NOMO-1 (cell line): ENCODE measurements at regions not wholly inside any gene's neighbourhood (a gene's known extent, or its start where the extent isn't known, plus 50 kb on each side); places are given as distances from the start of the nearest gene placed in this dataset.
"Not testable (repeated sequence)": the region's sequence is repeated elsewhere in the genome, so short reads cannot be mapped to it uniquely, and the experiment has no call there.

Experiments used
- DNase-seq, 2 experiments: peaks; one replicate each; lab custom pipeline; 2025; ENCODE audit not compliant: unreplicated experiment in 2 of 2; lab: John Stamatoyannopoulos, UW

DNA sequence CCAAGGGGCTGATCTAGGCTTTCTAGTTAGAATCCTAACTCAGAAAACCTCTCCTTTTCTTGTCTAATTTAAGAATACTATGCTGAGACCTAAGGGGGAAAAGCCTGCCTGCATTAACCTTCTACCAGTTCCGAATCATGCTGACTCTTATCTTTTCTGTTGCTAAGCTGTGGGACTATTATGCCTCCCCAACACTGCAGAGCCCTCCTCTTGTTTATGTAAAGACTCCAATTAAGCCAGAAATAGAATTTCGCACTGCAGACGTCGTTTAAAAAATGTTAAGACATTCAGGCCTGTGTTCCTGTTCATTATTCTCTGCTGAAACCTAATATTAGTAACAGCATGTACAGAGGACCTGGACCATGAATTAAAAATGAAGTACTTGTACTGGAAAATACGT lies 310.6 kb upstream of the ATP11B start:
- no peak for DNase-seq

DNA sequence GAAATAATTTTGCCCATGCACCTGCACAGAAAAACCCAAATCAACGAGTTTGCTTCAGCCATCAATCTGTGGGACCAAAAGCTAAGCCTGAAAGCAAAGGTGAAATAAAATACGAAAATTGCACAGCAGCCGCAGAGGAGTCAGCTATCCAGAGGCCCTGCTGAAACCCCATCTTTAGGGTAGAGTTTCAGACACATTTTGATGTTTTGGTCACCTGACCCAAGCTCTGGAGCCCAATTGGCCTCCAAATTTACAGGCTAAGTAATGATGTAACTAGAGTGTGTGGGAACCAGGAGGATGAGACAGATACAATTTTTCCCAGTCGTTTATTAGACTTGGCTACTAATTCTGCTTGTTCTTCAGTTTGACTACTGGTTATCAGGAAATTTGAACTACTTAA lies 308.6 kb upstream of the ATP11B start:
- DNase-seq = no peak

DNA sequence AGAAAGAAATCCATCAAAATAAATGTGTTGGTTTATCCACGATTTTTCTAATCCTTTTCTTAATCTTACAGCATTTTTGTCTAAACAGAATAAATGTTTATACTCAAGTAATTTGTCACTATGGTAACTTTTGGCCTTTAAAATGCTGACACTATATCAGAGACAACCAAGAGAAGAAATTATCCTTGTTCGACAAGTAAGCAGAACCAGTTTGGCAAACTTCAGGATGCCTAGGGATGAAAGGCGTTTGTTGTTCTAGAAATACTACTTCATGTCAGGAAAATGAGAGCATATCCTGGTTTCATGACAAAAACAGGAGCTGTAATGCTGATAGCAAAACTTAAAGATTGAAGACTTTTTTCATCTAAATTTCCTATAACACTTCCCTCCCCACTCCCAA lies 308.0 kb upstream of the ATP11B start:
- no peak for DNase-seq

DNA sequence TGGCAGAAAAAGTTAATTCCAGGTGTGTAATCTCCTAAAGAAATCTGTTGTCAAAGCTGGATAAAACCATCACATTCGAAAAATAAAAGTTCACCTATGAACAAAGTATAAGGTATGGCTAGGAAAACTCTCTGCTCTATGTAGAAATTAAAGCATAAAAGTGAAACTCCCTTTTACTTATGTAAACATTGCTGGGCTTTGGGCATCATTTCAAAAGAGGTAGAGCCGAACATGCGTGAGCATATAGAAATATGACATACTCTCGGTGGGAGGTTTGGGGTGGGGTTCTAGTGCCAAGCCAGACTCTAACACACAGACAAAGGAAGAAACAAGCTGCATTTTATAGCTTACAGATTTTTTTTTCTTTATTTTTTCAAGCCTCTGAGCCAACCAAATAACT lies 306.8 kb upstream of the ATP11B start:
- DNase-seq = no peak

DNA sequence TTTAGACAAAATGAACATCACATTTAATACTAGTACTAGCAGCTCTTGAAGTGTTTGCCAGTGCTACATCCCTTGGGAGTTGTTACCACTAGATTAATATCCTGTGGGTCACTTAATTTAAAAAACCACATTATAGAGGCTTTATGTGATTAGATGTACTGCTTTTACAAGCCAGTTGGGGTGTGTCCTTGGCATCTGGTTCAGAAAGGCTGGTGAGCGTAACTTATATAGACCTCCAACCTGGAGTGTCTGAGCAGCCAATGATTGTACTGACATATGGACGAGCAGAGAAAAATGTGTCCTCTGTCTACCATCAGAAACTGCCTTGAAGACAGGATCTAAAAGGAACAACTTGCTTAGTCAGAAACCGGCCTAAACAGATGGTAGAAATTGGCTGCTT lies 306.2 kb upstream of the ATP11B start:
- no peak for DNase-seq

DNA sequence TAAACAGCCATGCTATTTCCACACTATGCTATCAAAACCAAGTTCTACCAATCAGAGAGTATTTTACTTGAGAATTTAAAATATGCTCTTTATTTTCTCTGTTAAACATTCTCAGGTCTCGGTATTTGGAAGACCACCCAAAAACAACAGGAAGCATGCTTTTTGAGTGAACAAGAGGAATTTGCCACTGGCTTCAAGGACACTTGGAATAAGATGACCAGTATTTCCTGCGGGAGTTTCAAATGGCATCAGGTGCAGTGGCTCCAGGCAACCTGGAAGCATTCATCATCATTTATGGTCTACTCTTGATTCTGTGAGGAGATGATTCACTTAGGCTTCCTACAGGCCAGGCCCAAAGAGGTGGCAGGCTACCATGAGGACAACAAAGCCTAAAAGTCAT lies 305.7 kb upstream of the ATP11B start:
- no peak for DNase-seq

DNA sequence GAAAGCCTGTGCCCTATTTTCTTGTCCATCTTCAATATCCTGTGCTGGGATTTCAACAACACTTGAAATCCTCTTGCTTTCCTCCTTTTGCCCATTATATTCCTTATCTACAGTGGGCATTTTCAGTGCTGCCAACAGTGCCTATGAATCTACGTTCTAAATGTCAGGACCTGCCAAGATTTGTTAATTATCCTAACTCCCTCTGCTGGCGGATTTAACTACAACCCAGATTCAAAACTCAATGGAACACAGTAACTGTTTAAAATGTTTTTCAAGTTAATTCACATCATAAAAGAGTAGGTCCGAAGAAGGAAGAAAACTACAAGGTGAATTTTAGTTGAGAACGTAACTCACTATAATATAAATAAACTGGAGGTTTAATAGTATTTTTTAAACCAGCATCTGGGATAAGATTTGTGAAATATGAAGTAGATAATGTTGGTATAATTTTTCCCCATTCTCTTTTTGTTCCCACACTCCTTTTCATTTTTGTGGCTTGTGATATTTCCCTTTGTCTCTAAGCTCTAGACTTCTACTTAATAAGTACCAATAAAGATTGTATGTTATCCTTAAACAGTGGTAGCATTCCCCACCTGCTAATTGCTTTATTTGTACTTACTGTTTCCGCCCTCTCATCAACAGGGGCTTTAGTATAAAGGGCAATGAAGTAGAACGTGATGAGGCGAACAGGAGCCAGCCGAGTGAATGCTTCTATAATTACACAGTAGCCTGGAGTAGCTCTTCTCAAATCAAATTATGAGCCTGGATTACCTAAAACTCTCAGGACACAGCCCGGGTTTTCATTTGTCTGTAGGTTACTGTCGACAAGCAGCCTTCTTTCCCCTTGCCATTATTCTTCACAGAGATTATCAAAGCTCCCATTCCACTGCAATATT lies 302.5 kb upstream of the ATP11B start:
- peak in 1 of 2 experiments; percentile 17 for DNase-seq

DNA sequence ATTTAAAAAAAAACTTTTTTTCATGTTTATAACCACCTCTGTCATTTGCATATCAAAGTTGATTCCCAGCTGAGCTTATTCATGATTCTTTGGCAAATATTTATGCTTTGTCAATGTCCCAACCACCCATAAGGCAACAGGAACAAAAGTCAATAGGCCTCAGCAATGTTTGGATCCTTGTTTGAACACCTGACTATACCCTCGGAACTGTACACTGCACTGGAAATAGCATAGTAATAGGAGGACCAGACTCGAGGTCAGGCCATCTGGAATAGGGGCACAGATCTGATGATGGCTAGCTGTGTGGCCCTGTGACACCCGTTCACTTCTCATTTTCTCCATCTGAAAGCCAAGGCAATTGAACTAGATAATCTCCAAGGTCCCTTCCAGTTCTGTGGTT lies 301.7 kb upstream of the ATP11B start:
- DNase-seq = no peak

DNA sequence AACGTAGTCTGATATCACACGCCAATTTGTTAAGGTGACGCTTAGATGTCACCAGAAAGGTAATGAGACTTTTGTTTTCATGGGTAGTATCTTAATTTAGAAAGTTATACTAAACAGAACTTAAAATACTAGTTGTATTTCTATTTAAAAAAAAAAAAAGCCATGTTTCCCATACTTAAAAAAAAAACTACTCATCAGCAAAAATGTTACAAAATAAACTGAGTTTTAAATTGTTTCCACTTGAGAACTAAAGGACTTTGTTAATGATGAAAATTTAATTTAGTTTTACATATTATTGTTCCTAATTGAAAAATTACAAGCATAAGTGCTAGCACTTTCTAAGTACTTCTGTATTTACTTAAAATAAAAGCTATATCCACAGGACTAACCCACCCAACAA lies 300.8 kb upstream of the ATP11B start:
- no peak for DNase-seq

DNA sequence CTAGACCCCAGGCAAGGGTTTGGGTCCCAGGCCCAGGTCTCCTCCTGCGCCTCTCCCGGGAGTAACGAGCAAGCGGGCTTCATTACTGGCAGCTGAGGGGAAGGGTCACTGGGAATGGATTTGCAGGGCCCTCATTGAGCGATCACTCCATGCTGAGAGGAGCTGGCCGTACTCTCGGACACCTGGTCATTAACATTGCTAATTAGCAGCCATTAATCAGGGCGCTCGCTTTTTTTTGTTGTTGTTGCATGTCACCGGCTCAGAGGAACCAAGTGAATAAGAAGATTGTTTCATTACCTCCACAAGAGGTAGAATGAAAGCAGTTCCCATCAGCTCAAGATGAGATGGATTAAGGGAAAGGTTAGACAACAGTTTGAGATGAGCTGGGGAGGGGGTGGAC lies 293.0 kb upstream of the ATP11B start:
- DNase-seq = no peak

DNA sequence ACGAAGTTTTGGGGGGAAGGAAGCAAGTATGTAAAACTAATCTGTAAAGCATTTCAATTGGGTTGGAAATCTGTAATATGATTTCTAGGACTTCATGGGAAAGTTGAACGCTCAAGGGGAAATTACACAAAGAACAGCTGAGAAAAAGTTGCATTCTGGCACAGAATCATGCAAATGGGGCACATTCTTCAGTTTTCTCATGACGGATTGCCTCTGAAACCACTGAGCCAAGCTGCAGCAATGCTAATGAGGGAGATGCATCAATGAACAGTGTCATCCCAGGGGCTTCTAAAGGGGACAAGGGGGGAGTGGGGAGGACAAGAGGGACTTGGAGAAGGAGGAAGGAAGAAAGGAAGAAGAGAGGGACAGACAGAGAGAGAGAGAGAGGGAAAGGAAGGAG lies 291.4 kb upstream of the ATP11B start:
- DNase-seq = no peak

DNA sequence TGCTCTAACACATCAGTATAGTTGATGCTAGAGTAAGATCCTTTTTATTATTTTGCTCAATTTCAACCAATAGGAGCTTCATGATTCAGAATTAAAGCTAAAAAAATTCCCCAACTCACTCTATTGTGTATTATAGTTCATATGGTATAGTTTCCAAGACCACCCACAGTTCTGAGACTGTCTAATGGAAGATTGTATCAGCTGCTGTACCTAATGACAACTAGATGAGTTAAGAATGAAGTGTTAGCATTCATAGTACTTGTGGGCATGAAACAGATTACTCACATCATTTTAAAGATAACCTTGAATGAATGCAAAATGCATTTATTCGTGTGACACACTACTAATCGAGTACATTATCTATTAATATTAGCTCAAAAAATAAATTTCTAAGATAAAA lies 289.9 kb upstream of the ATP11B start:
- no peak for DNase-seq

DNA sequence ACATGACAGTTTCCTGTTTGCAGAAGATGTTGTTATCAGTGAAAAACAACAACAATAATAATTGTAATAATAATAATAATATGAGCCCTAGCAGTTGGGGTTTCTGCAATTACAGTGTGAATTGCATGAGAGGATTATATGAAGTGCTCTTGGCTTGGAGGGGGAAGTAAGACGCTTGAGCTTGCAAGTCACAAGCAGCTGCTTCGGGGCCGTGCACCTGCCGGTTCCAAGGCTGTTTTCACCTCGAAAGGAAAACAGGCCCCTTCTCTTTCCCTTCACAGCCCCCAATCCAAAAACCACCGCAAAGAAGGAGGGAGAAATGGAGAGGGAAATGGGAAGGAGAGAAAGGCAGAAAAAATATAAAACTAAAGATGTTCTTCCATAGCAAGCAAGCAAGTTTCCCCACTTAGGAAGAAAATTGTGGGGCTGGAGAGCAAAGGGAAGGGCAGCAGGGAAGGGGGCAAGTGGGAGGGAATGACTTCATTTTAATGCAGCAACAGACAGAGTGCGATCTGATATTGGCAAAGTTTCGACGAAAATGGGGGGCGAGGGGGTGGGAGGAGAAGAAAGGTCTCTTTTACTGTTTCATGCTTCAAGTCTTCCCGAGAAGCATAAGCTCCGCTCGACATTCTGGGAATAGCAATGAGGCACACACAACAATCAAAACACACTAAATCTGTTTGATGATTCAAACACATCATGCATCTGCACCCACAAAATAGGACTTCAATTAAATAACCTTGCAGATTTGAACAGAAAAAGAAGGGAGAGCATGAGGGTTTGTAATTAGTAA lies 284.2 kb upstream of the ATP11B start:
- DNase-seq = no peak

DNA sequence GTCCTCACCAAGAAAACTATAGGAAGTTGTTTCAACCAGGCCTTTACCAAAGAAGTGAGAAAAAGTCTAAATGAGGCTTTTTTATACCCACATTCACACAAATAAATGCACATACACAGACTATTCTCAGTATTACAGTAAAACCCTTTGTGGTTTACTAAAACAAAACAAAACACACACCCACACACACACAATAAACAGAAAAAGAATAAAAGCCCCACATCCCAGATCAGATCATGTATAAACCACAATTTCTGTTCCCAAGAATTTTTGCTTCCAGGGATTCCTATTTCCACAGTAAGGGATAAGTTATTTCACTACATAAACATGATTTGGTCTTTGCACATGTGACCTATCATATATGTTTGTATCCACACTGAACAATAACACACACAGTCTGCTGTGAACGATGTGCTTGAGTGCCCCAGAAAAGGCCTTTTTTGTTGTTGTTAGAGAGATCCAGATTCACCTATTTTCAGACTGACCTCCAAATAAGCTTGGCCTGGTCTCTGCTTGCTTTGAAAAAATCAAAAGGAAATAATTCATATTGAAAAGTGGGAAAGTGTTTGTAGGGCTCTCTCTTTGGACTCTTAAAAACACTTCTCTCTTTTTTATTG lies 283.4 kb upstream of the ATP11B start:
- DNase-seq = no peak

DNA sequence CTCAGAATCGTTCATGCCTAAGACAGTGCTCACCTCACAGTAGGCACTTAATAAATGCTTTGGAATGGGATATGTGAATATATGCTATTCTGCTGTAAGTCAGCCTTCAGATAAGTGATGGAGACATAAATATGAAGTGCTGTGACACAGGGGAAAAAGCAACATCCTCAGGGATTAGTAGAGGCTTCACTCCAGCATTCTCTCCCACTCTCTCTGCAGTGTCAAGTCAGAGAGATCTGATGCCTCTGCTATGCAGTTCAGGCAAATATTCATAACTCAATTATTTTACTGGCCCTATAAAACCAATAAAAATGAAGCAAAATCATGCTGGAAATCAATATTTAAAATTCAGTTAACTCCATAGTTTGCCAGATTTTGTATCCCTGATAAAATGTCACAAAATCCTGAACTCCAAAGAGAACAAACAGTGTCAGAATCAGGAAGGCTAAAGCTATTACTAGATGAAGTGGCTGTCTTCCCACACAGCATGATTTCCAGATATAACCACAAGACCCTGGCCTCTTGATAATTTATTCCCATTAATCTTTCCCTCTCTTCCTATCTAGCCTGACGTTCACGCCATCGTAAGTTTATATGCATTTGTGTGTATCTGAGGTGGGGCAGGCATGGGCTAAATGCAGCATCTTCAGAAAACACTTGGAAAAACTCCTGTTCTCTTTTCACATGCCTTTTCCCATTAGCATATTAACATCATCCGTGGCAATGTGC lies 278.9 kb upstream of the ATP11B start:
- no peak for DNase-seq

DNA sequence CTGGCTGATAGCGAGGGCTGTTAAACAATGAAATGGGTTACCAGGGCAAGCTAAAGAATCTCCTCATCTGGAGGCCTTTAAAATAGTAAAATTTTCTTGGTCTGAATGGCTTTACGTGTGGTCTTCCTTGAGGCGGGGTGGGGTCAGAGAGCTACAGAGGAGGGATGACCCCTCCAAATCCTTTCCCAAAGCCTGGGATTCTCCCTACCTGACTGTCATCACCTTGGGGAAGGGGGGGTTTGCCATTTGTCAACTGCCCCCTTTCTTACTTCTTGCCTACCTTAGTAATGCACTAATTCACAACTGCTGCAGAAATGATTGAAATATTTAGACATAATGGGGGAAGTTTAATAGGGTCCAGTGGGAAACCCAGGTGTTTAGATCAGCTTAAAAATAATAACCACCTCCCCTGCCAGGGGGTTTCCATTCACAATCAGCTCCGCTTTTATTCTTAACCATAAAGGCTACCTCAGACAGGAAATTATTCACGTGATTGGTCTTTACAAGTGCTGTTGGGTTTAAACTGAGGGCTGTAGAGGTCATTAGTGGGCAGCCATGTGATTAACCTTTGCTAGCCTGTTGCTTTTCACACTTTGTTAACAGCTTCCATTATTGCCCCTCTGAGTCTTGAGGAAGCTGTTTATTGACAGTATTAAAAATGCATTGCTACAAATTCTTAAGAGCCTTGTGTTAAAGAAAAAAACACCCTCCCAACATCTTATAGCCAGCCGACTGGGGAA lies 276.5 kb upstream of the ATP11B start:
- no peak for DNase-seq

DNA sequence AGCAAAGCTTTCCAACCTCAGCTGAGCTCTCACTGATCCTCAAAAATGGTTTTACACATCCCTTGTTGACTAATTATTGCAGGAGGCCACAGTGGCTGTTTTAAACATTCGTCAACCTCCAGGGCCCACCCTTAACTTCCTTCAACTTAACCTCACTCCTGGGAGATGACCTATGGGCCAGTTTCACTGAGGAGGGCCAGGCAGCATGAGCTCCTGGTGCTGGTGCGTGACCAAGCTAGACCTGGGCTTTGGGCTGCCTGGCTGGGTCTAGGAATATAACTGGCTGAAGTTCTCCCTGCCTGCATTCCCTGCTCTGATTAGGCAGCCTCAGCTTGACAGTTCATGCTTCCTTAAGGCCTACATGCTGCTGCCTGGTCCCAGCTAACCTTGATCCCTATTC lies 273.7 kb upstream of the ATP11B start:
- DNase-seq = no peak

DNA sequence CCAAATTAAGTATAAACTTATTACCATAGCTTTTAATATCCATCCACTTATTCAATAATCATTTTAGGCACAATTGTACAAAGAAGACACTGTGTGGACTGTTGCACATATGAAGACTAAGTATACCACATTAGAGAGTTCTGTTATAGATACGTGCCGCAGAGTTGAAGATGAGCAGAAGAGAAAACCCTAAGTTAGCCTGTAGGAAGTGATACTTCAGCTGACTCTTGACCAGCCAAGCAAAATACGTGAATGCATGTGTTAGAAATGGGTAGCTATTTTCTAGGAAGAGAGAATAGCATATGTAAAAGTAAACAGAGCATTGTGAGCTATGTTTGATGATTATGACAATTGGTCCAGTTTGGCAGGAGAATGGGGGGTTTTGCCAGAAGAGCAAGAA lies 272.0 kb upstream of the ATP11B start:
- no peak for DNase-seq

DNA sequence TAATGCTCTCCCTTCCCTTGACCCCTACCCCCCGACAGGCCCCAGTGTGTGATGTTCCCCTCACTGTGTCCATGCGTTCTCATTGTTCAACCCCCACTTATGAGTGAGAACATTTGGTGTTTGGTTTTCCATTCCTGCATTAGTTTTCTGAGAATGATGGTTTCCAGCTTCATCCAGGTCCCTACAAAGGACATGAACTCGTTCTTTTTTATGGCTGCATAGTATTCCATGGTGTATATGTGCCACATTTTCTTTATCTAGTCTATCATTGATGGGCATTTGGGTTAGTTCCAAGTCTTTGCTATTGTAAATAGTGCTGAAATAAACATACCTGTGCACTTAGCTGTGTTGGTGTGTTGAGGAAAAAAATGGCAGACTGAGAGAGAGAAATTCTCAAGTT lies 269.9 kb upstream of the ATP11B start:
- DNase-seq = not testable (repeated sequence)

DNA sequence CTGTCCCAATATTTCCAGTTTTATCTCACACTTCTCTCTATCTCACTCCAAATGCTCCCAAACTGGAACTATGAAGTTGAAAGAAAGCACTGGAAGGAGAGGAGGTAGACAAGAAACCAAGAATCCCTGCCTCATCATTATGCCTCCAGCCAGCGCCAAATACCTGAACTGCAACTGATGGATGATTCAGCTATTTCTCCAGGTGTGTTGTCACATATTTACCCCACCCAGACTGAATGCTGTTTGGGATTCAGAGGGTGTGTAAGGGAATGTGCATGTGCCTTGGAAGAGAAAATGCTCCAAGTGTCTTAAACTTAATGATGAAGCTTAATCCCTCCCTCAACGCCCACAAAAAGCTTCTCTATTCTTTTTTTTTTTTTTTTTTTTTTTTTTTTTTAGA lies 269.5 kb upstream of the ATP11B start:
- no peak for DNase-seq
